IMR-90 (cell line): ENCODE measurements at regions not wholly inside any gene's neighbourhood (a gene's known extent, or its start where the extent isn't known, plus 50 kb on each side); places are given as distances from the start of the nearest gene placed in this dataset.

Experiments
- MXI1 ChIP-seq: IDR thresholded peaks from 2 replicates; pipeline ENCODE4 v1.6.1; 2012; ENCODE audit warnings: low read depth, mild to moderate bottlenecking, low read length, moderate library complexity, borderline replicate concordance
- TF ChIP-seq, protein P1 (sequence below): conservative IDR thresholded peaks from 2 replicates; pipeline ENCODE4 v1.5.1; 2012; ENCODE audit warnings: mild to moderate bottlenecking, low read depth, low read length, improper control_type of control experiment

DNA sequence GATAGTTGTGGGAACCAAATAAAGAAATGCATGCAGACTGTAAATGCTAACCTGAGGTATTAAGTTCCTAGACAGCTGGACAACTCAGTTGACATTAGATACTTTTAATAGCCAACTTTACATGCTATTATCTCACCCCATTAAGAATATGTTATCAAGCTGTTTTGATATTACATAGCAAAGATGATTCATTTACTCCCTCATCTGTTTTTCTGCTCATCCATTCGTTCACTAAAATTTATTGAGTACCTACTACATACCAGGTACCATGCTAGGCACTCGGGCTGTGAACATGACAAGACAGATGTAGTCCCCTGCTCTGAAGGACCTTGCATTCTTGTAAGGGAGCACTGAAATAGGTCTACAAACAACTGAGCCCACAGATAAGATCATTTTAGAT lies 192.4 kb downstream of the DACT1 start:
- TF ChIP-seq, protein P1, sequence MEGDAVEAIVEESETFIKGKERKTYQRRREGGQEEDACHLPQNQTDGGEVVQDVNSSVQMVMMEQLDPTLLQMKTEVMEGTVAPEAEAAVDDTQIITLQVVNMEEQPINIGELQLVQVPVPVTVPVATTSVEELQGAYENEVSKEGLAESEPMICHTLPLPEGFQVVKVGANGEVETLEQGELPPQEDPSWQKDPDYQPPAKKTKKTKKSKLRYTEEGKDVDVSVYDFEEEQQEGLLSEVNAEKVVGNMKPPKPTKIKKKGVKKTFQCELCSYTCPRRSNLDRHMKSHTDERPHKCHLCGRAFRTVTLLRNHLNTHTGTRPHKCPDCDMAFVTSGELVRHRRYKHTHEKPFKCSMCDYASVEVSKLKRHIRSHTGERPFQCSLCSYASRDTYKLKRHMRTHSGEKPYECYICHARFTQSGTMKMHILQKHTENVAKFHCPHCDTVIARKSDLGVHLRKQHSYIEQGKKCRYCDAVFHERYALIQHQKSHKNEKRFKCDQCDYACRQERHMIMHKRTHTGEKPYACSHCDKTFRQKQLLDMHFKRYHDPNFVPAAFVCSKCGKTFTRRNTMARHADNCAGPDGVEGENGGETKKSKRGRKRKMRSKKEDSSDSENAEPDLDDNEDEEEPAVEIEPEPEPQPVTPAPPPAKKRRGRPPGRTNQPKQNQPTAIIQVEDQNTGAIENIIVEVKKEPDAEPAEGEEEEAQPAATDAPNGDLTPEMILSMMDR = no peak
- TF ChIP-seq MXI1 = no peak
